Esophagus squamous epithelium (tissue), 4 donors: ENCODE measurements at regions not wholly inside any gene's neighbourhood (a gene's known extent, or its start where the extent isn't known, plus 50 kb on each side); places are given as distances from the start of the nearest gene placed in this dataset.

ENCODE experiments used
- POLR2A ChIP-seq, 4 donors: fragments of 450-650 bp; IDR thresholded peaks; one replicate each; pipeline ENCODE4 v1.6.1; 2017; ENCODE audit warnings: antibody characterized with exemption in 4 of 4, mild to moderate bottlenecking in 4 of 4, moderate library complexity in 3 of 4
- TF ChIP-seq, protein P1 (sequence below), 6 experiments: fragments of 450-650 bp in 4 of 6; fragments of 200-600 bp in 2 of 6; sonication (generic) in 2 of 6; IDR thresholded peaks; one replicate each; pipeline ENCODE4 v1.5.1; 2016 to 2019; ENCODE audit warnings: antibody characterized with exemption in 6 of 6, mild to moderate bottlenecking in 4 of 6, moderate library complexity in 4 of 6

DNA sequence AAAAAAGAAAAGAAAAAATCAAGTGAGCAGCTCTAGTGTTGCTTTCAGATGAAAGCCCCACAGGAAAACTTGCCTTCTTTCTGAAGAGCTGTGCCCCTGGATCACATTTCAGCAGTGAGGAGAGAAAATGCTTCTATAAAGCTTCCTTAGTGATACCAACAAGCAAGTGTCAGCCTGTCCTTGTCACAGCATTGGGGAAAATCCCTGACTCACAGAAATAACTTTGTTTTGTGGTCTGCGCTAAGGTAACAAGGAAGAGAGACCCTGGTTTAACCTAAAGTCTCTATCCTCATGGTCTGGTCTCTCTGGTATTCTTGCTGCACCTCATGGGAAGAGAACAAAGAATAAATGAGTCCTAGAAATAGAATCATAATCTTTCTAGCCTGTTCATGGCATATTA lies 885.2 kb upstream of the SORCS1 start:
- no peak for TF ChIP-seq POLR2A (IDR thresholded peaks at IDR 0.05)
- TF ChIP-seq, protein P1, sequence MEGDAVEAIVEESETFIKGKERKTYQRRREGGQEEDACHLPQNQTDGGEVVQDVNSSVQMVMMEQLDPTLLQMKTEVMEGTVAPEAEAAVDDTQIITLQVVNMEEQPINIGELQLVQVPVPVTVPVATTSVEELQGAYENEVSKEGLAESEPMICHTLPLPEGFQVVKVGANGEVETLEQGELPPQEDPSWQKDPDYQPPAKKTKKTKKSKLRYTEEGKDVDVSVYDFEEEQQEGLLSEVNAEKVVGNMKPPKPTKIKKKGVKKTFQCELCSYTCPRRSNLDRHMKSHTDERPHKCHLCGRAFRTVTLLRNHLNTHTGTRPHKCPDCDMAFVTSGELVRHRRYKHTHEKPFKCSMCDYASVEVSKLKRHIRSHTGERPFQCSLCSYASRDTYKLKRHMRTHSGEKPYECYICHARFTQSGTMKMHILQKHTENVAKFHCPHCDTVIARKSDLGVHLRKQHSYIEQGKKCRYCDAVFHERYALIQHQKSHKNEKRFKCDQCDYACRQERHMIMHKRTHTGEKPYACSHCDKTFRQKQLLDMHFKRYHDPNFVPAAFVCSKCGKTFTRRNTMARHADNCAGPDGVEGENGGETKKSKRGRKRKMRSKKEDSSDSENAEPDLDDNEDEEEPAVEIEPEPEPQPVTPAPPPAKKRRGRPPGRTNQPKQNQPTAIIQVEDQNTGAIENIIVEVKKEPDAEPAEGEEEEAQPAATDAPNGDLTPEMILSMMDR (IDR thresholded peaks at IDR 0.05), result no peak
